ENCODE measurements at regions not wholly inside any gene's neighbourhood (a gene's known extent, or its start where the extent isn't known, plus 50 kb on each side); places are given as distances from the start of the nearest gene placed in this dataset.

DNA sequence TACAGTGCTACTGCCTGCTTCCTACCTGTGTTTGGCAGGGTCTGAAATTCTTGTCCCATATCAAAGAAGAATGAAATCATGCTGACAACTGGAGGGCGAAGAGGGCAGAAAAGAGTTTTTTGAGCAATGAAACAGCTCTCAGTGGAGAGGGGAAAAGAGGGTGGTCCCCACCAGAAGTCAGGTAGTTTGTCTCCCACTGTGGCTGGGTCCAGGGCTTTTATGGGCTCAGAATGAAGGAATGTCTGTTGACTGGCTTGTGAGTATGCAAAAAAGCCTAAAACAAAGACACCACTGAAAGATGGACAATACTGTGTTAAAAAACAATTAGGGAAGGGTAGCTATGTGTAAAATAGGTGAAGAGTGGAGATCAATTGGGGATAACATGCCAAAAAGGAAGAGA is 115.0 kb downstream of the ADAM29 start:
- no peak for DNase-seq
- Histone ChIP-seq H3K4me1 (no peaks in the 10 kb centered on the region), H3K27ac (no peak overlapping the region), H3K4me3 (no peak overlapping the region), H3K9me3 (no peaks in the 10 kb centered on the region), H3K36me3 (ENCODE audit: low read depth, missing control alignments) (no peaks in the 10 kb centered on the region), H3K27me3 (no peaks in the 10 kb centered on the region)
- TF ChIP-seq, protein P1, sequence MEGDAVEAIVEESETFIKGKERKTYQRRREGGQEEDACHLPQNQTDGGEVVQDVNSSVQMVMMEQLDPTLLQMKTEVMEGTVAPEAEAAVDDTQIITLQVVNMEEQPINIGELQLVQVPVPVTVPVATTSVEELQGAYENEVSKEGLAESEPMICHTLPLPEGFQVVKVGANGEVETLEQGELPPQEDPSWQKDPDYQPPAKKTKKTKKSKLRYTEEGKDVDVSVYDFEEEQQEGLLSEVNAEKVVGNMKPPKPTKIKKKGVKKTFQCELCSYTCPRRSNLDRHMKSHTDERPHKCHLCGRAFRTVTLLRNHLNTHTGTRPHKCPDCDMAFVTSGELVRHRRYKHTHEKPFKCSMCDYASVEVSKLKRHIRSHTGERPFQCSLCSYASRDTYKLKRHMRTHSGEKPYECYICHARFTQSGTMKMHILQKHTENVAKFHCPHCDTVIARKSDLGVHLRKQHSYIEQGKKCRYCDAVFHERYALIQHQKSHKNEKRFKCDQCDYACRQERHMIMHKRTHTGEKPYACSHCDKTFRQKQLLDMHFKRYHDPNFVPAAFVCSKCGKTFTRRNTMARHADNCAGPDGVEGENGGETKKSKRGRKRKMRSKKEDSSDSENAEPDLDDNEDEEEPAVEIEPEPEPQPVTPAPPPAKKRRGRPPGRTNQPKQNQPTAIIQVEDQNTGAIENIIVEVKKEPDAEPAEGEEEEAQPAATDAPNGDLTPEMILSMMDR (IDR thresholded peaks at IDR 0.05): no peak
- TF ChIP-seq POLR2A (IDR thresholded peaks at IDR 0.05): no peak
- intact Hi-C loops (cut with DNase I; ENCODE audit: low total_unique reads): no loop called here
- WGBS, 2 donors: 78 to 95% methylated on average over 1 of the region's 1 CpG

DNA sequence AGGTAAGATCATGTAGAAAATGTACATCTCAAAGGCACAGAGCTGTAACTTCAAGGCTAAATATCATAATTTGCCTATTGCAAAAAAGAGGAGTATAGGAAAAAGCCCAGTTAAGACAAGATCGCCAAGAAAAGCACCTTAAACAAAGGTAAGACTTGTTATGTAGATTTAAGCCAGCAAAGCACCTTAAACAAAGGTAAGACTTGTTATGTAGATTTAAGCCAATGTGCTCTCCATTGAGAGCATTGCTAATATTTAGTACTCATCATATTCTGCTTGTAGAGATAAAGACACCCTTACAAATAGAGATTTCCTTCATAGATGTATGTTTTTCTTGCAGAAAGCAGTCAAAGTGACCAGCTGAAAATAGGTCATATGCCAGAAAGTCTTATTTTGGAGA is 115.8 kb downstream of the ADAM29 start:
- no peak for TF ChIP-seq POLR2A (IDR thresholded peaks at IDR 0.05)
- TF ChIP-seq, protein P1 (IDR thresholded peaks at IDR 0.05): no peak
- no peak overlapping the region for H3K27ac ChIP-seq
- no peaks in the 10 kb centered on the region for H3K4me1 ChIP-seq
- H3K9me3 ChIP-seq: no peaks in the 10 kb centered on the region
- no peak for DNase-seq
- intact Hi-C loops (cut with DNase I; ENCODE audit: low total_unique reads): no loop called here
- no peaks in the 10 kb centered on the region for H3K27me3 ChIP-seq
- H3K4me3 ChIP-seq: no peak overlapping the region
- H3K36me3 ChIP-seq (ENCODE audit: low read depth, missing control alignments): no peaks in the 10 kb centered on the region
- WGBS, 2 donors: 87 to 90% methylated on average over 1 of the region's 1 CpG

DNA sequence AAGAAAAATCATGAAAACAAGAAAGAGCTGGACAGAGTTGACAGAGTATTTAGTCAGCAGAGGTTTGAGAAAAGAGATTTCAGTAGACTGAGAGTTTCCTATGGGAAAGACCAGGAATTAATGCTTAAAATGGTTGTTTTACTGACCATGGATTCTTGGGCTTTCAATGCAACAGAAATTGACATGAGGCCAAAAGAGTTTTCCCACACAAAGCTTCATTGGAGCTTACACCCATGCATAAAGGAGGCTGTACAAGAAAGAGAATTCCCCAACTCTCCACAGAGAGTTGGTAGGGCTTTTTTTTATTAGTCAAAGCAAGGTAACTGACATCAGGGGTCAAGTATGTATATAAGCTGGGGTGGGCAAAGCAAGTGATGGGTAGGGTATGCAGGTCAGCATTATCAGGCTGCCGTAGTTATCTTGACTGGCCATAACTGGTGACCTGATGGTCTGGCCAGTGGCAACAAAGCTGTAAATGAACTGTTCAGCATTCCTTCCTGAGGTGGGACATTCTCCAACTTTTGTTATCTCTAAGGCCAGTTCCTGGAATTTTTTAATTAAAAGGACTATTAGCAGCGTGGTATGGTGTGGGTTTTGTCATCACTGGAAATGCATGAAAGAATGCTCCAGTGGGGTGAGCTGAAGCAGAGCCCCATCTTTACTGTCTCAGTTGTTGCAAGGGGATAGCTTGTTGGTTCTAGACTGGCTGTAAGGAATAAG is 117.0 kb downstream of the ADAM29 start:
- WGBS, 2 donors: 25 to 60% methylated on average over 2 of the region's 2 CpGs
- H3K27ac ChIP-seq: no peak overlapping the region
- intact Hi-C loops (cut with DNase I; ENCODE audit: low total_unique reads): no loop called here
- H3K27me3 ChIP-seq: no peaks in the 10 kb centered on the region
- DNase-seq: no peak
- no peaks in the 10 kb centered on the region for H3K36me3 ChIP-seq (ENCODE audit: low read depth, missing control alignments)
- no peaks in the 10 kb centered on the region for H3K4me1 ChIP-seq
- H3K4me3 ChIP-seq: no peak overlapping the region
- H3K9me3 ChIP-seq: no peaks in the 10 kb centered on the region
- TF ChIP-seq, protein P1 (IDR thresholded peaks at IDR 0.05): no peak
- TF ChIP-seq POLR2A (IDR thresholded peaks at IDR 0.05): no peak

DNA sequence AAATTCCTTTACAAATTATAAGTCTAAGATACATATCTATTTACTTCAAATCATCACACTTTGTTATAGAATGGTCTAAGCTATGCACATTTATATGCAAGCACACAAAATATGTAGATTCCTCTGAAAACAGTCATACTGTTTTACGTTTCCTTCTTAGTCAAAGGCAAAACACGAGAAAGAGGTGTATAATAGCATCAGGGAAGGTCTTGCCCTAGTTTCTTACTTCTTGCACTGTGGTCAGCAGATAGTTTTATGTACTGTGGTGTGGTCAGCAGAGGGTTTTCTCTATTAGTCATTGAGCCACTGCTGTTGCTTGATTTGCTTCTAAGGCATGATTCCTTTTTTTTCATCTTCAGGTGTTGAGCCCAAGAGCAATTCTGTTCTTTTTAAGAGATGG is 117.7 kb downstream of the ADAM29 start:
- 80 to 83% methylated on average over 2 of the region's 2 CpGs for WGBS, 2 donors
- H3K27me3 ChIP-seq: no peaks in the 10 kb centered on the region
- intact Hi-C loops (cut with DNase I; ENCODE audit: low total_unique reads): no loop called here
- H3K4me1 ChIP-seq: no peaks in the 10 kb centered on the region
- no peaks in the 10 kb centered on the region for H3K9me3 ChIP-seq
- no peak overlapping the region for H3K27ac ChIP-seq
- no peak for DNase-seq
- no peaks in the 10 kb centered on the region for H3K36me3 ChIP-seq (ENCODE audit: low read depth, missing control alignments)
- no peak for TF ChIP-seq POLR2A (IDR thresholded peaks at IDR 0.05)
- TF ChIP-seq, protein P1 (IDR thresholded peaks at IDR 0.05): no peak
- H3K4me3 ChIP-seq: no peak overlapping the region

Data from testis (tissue), 2 donors.